HFFc6 (cell line): ENCODE measurements at regions not wholly inside any gene's neighbourhood (a gene's known extent, or its start where the extent isn't known, plus 50 kb on each side); places are given as distances from the start of the nearest gene placed in this dataset.

Experiments used
- DNase-seq: peaks from one replicate; pipeline ENCODE4 v3.0.0-alpha.2; 2018
- H3K27ac Mint-ChIP-seq: 2 replicates; pipeline ENCODE4 v1.8.0; 2020; ENCODE audit warnings: mild to moderate bottlenecking, mixed read lengths
- H3K27me3 Mint-ChIP-seq: 2 replicates; pipeline ENCODE4 v1.8.0; 2021; ENCODE audit warnings: mild to moderate bottlenecking, moderate library complexity, mixed read lengths; ENCODE audit not compliant: insufficient read depth
- H3K36me3 Mint-ChIP-seq: 2 replicates; pipeline ENCODE4 v1.8.0; 2021; ENCODE audit warnings: low read depth, mixed read lengths
- H3K4me1 Mint-ChIP-seq: 2 replicates; pipeline ENCODE4 v1.8.0; 2020; ENCODE audit warnings: low read depth, mixed read lengths
- H3K4me3 Mint-ChIP-seq: 2 replicates; pipeline ENCODE4 v1.8.0; 2020; ENCODE audit warnings: mild to moderate bottlenecking, moderate library complexity, mixed read lengths
- H3K9me3 Mint-ChIP-seq: 2 replicates; pipeline ENCODE4 v1.8.0; 2020; ENCODE audit warnings: mild to moderate bottlenecking, mixed read lengths
- CTCF ChIP-seq: fragments of 200-600 bp; sonication (generic); IDR thresholded peaks from 2 replicates; pipeline ENCODE4 v1.5.0; 2021; ENCODE audit warnings: antibody characterized with exemption, mild to moderate bottlenecking

GRCh38 chr2:16334886-16335603 lies 330.6 kb downstream of the CYRIA start:
- no peak overlapping the region for H3K27ac Mint-ChIP-seq
- H3K4me1 Mint-ChIP-seq, result no peaks in the 10 kb centered on the region
- DNase-seq, result no peak
- H3K4me3 Mint-ChIP-seq, result no peak overlapping the region
- peaks cover 11% of the 10 kb centered on the region for H3K36me3 Mint-ChIP-seq
- no peaks in the 10 kb centered on the region for H3K27me3 Mint-ChIP-seq
- peaks cover 56% of the 10 kb centered on the region for H3K9me3 Mint-ChIP-seq
- TF ChIP-seq CTCF, result no peak

GRCh38 chr2:16334366-16334765 lies 331.3 kb downstream of the CYRIA start:
- Mint-ChIP-seq H3K9me3 (peaks cover 56% of the 10 kb centered on the region), H3K4me3 (no peak overlapping the region), H3K36me3 (peaks cover 11% of the 10 kb centered on the region), H3K27me3 (no peaks in the 10 kb centered on the region), H3K27ac (no peak overlapping the region), H3K4me1 (no peaks in the 10 kb centered on the region)
- DNase-seq, result no peak
- TF ChIP-seq CTCF, result no peak

- H3K4me1 Mint-ChIP-seq, result no peaks in the 10 kb centered on the region
- no peak for TF ChIP-seq CTCF
- DNase-seq, result no peak
- peaks cover 15% of the 10 kb centered on the region for H3K36me3 Mint-ChIP-seq
- peaks cover 57% of the 10 kb centered on the region for H3K9me3 Mint-ChIP-seq
- H3K4me3 Mint-ChIP-seq, result no peak overlapping the region
- H3K27ac Mint-ChIP-seq, result no peak overlapping the region
- H3K27me3 Mint-ChIP-seq, result no peaks in the 10 kb centered on the region
Measured at GRCh38 chr2:16333681-16334080, 332.0 kb downstream of the CYRIA start.

GRCh38 chr2:16332681-16333557 lies 332.7 kb downstream of the CYRIA start:
- TF ChIP-seq CTCF, result no peak
- DNase-seq, result no peak
- no peaks in the 10 kb centered on the region for H3K4me1 Mint-ChIP-seq
- no peak overlapping the region for H3K27ac Mint-ChIP-seq
- H3K36me3 Mint-ChIP-seq, result peaks cover 10% of the 10 kb centered on the region; the same call in 1 of the 2 replicates
- H3K27me3 Mint-ChIP-seq, result no peaks in the 10 kb centered on the region
- no peak overlapping the region for H3K4me3 Mint-ChIP-seq
- peaks cover 58% of the 10 kb centered on the region for H3K9me3 Mint-ChIP-seq

- H3K9me3 Mint-ChIP-seq, result peaks cover 66% of the 10 kb centered on the region
- peaks cover 10% of the 10 kb centered on the region; the same call in 1 of the 2 replicates for H3K36me3 Mint-ChIP-seq
- no peaks in the 10 kb centered on the region for H3K4me1 Mint-ChIP-seq
- no peak for TF ChIP-seq CTCF
- no peak overlapping the region for H3K4me3 Mint-ChIP-seq
- no peak overlapping the region for H3K27ac Mint-ChIP-seq
- DNase-seq, result no peak
- no peaks in the 10 kb centered on the region for H3K27me3 Mint-ChIP-seq
Measured at GRCh38 chr2:16331772-16332171, 333.9 kb downstream of the CYRIA start.
